ENCODE measurements at regions not wholly inside any gene's neighbourhood (a gene's known extent, or its start where the extent isn't known, plus 50 kb on each side); places are given as distances from the start of the nearest gene placed in this dataset.
A peak's percentile ranks its signal among the peaks of the same experiment; 100 is the strongest.

GRCh38 chr15:62736756-62737155, 305.8 kb upstream of the TPM1 start:
- TF ChIP-seq CTCF (IDR thresholded peaks at IDR 0.05; ENCODE audit: low read depth, low read length) = no peak
- ChIA-PET CTCF (interaction anchor here (0.7 kb wide), 1 partner anchor 345 kb away, joined by 4 read pairs; no protein-coding TSS in a partner anchor), POLR2A (no interaction called here)

DNA sequence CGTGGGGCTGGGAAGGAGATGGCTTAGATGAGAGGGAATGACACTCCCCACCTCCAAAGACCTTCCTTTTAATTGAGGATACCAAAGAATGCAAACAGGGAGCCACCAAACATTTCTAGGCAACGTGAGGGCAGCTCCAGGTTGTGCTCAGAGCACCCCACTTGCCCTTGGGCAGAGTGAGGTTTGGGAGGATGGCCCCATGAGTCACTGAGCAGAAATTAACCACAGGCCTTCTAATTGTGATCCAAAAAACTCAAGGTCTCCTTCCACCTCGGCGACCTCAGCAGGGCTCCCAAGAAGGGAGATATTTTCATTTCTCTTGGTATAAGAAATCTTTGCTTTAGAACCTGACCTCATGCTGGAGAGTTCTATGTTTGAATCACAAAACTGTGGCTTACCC, 305.0 kb upstream of the TPM1 start:
- no peak for TF ChIP-seq CTCF (IDR thresholded peaks at IDR 0.05; ENCODE audit: low read depth, low read length)
- H3K9me3 ChIP-seq (ENCODE audit: control insufficient read depth, insufficient read depth, low read length) = no peaks in the 10 kb centered on the region; the same call in 1 of the 2 replicates
- H3K27me3 ChIP-seq (ENCODE audit: control insufficient read depth, insufficient read depth, low read length) = no peaks in the 10 kb centered on the region
- no peak for DNase-seq (ENCODE audit: low read depth, low spot score)
- POLR2A ChIA-PET = no interaction called here
- CTCF ChIA-PET = no interaction called here
- H3K27ac ChIP-seq (ENCODE audit: low read depth, low read length) = no peak overlapping the region
- H3K4me3 ChIP-seq (ENCODE audit: low read depth, low read length) = no peak overlapping the region

More at GRCh38 chr15:62736756-62737155, 305.8 kb upstream of the TPM1 start:
- no peak for DNase-seq (ENCODE audit: low read depth, low spot score)
- Histone ChIP-seq H3K27me3 (ENCODE audit: control insufficient read depth, insufficient read depth, low read length) (no peaks in the 10 kb centered on the region), H3K27ac (ENCODE audit: low read depth, low read length) (no peak overlapping the region), H3K9me3 (ENCODE audit: control insufficient read depth, insufficient read depth, low read length) (no peaks in the 10 kb centered on the region; the same call in 1 of the 2 replicates), H3K4me3 (ENCODE audit: low read depth, low read length) (no peak overlapping the region)

DNA sequence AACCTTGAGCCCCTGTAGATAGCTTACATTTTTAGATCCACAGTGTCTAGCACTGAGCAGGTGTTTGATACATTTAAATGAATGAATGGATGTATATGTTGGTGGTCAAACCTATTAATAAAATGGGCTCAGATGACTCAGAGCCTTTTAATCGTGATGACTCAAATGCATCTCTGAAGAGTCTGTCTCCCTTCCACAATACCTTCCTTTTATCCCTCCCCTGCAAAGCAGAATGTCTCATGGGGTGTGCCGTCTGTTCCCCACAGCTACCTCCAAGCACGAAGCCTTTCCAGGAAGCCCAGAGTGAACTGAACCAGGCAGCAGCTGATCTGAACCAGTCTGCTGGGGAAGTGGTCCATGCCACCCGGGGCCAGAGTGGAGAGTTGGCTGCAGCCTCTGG, 303.5 kb upstream of the TPM1 start:
- Histone ChIP-seq H3K4me3 (ENCODE audit: low read depth, low read length) (no peak overlapping the region), H3K27me3 (ENCODE audit: control insufficient read depth, insufficient read depth, low read length) (no peaks in the 10 kb centered on the region), H3K27ac (ENCODE audit: low read depth, low read length) (peak overlapping the region; percentile 54), H3K9me3 (ENCODE audit: control insufficient read depth, insufficient read depth, low read length) (no peaks in the 10 kb centered on the region; the same call in 1 of the 2 replicates)
- POLR2A ChIA-PET = interaction anchor here (0.9 kb wide), 1 partner anchor 418 kb away, joined by 5 read pairs; the partner anchor contains the start of gene RPS27L
- no peak for TF ChIP-seq CTCF (IDR thresholded peaks at IDR 0.05; ENCODE audit: low read depth, low read length)
- CTCF ChIA-PET = interaction anchor here (1.5 to 2.0 kb wide), 2 partner anchors 308 to 432 kb away, joined by 3 to 6 read pairs; no protein-coding TSS in a partner anchor
- DNase-seq (ENCODE audit: low read depth, low spot score) = no peak

DNA sequence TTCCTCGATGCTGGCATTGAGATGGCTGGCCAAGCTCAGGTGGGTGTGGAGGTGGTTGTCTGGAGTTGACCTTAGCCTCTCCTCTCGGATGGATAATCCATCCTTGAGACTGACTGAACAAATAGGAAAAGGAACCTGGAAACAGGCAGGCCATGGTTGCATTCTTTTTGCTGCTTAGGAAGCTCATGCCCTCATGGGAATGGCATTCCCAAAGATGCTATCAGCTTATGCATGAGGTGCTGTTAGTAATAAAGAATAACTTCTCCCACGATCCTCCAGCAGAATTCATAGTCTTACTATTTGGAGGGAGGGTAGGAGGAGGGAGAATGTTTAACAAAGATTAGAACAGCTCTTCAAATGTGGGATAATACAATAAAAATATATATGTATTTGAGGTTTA, 303.0 kb upstream of the TPM1 start:
- no peak for DNase-seq (ENCODE audit: low read depth, low spot score)
- Histone ChIP-seq H3K9me3 (ENCODE audit: control insufficient read depth, insufficient read depth, low read length) (no peaks in the 10 kb centered on the region; the same call in 1 of the 2 replicates), H3K27me3 (ENCODE audit: control insufficient read depth, insufficient read depth, low read length) (no peaks in the 10 kb centered on the region), H3K27ac (ENCODE audit: low read depth, low read length) (peak overlapping the region; percentile 54), H3K4me3 (ENCODE audit: low read depth, low read length) (no peak overlapping the region)
- ChIA-PET POLR2A (interaction anchor here (0.6 to 0.9 kb wide), 2 partner anchors 8 to 418 kb away, joined by 3 to 5 read pairs; partner anchors contain the start of gene RPS27L), CTCF (interaction anchor here (0.6 to 2.0 kb wide), 7 partner anchors 10 to 432 kb away, joined by 3 to 6 read pairs (median 4); no protein-coding TSS in a partner anchor)
- no peak for TF ChIP-seq CTCF (IDR thresholded peaks at IDR 0.05; ENCODE audit: low read depth, low read length)

DNA sequence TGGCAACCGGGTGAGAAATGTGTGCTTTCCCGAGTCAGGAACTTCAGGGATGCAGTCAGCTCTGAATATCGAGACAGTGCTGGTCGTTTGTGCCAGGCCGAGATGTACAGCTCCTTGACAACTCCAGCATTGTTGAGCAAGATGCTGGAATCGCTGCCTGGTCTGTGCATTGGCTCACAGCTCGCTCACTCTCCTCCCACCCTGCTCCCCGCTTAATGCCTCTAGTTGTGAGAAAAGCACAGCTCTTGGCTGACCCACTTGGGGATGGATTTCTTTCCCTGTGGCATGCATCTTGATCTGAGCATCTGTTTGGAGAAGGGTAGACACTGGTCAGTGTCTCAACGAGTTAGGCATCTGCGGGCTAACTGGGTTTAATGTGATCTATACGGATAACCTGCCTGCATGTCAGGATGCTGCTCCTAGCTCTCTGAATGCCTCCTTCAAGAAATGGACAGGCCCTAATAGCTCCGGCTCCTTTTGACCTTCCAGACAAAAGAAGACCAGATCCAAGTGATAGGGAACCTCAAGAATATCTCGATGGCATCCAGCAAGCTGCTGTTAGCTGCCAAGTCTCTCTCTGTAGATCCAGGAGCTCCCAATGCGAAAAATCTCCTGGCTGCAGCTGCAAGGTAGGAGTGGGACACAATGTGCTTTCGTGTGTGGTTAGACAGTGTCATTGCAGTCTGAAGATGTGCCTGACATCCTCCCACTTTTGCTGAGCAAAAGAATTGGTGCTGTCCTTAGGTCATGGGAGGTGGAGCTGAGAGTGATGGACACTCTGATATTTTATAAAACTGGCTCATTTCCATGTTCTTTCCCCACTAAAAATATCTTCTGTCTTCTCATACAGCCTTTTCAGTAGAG, 302.2 kb upstream of the TPM1 start:
- no peak for DNase-seq (ENCODE audit: low read depth, low spot score)
- no peak overlapping the region for H3K27ac ChIP-seq (ENCODE audit: low read depth, low read length)
- POLR2A ChIA-PET = interaction anchor here (0.6 kb wide), 1 partner anchor 7 kb away, joined by 3 read pairs; no protein-coding TSS in a partner anchor
- TF ChIP-seq CTCF (IDR thresholded peaks at IDR 0.05; ENCODE audit: low read depth, low read length) = no peak
- H3K4me3 ChIP-seq (ENCODE audit: low read depth, low read length) = no peak overlapping the region
- no peaks in the 10 kb centered on the region for H3K27me3 ChIP-seq (ENCODE audit: control insufficient read depth, insufficient read depth, low read length)
- CTCF ChIA-PET = interaction anchor here (0.6 to 2.0 kb wide), 8 partner anchors 9 to 433 kb away, joined by 3 to 6 read pairs (median 4); no protein-coding TSS in a partner anchor
- H3K9me3 ChIP-seq (ENCODE audit: control insufficient read depth, insufficient read depth, low read length) = no peaks in the 10 kb centered on the region; the same call in 1 of the 2 replicates

Measured in AG04450 (cell line).